WTC11 (cell line): ENCODE measurements at regions not wholly inside any gene's neighbourhood (a gene's known extent, or its start where the extent isn't known, plus 50 kb on each side); places are given as distances from the start of the nearest gene placed in this dataset.

Source experiments
- ATAC-seq: fragments of 200-7000 bp; cut with Tn5 transposase; 2 replicates; pipeline ENCODE4 v1.10.0; 2021; ENCODE audit warnings: mild to moderate bottlenecking, moderate library complexity
- CTCF ChIA-PET: fragments of 300-600 bp; sonication (Branson Sonifier 250); formaldehyde crosslinking; loops from one replicate; lab custom pipeline; 2021; ENCODE audit warnings: antibody characterized with exemption; lab: Charles Lee
- POLR2A ChIA-PET: fragments of 350-600 bp; sonication (Branson Sonifier 250); formaldehyde crosslinking; loops from one replicate; lab custom pipeline; 2021; ENCODE audit warnings: antibody characterized with exemption; lab: Charles Lee
- DNase-seq: peaks from one replicate; pipeline ENCODE4 v3.0.0; 2021; ENCODE audit warnings: low spot score
- H3K27ac Mint-ChIP-seq: 2 replicates; pipeline ENCODE4 v1.8.0; 2021; ENCODE audit warnings: mixed read lengths
- H3K27me3 Mint-ChIP-seq: 2 replicates; pipeline ENCODE4 v1.8.0; 2021; ENCODE audit warnings: low read depth, mild to moderate bottlenecking, moderate library complexity, mixed read lengths
- H3K36me3 Mint-ChIP-seq: 2 replicates; pipeline ENCODE4 v1.8.0; 2021; ENCODE audit warnings: mixed read lengths
- H3K4me1 Mint-ChIP-seq: 2 replicates; pipeline ENCODE4 v1.8.0; 2022; ENCODE audit warnings: mixed read lengths
- H3K4me3 Mint-ChIP-seq: 2 replicates; pipeline ENCODE4 v1.8.0; 2021; ENCODE audit warnings: mild to moderate bottlenecking, moderate library complexity, mixed read lengths
- H3K9me3 Mint-ChIP-seq: 2 replicates; pipeline ENCODE4 v1.8.0; 2021; ENCODE audit warnings: mixed read lengths
- AFF4 ChIP-seq: sonication (generic); formaldehyde crosslinking; IDR thresholded peaks from 2 replicates; pipeline ENCODE4 v1.8.1; 2023; ENCODE audit warnings: mild to moderate bottlenecking, missing genetic modification reagents, borderline replicate concordance
- CREM ChIP-seq: sonication (generic); formaldehyde crosslinking; IDR thresholded peaks from 2 replicates; pipeline ENCODE4 v1.8.1; 2022; ENCODE audit warnings: mild to moderate bottlenecking, missing genetic modification reagents, moderate library complexity
- E2F5 ChIP-seq: sonication (generic); formaldehyde crosslinking; IDR thresholded peaks from 2 replicates; pipeline ENCODE4 v1.8.1; 2022; ENCODE audit warnings: mild to moderate bottlenecking, moderate library complexity, missing genetic modification reagents
- HMGA2 ChIP-seq: fragments of 250-450 bp; sonication (Bioruptor Pico); IDR thresholded peaks from 2 replicates; pipeline ENCODE4 v1.4.0; 2021; ENCODE audit warnings: mild to moderate bottlenecking, moderate library complexity
- PRDM15 ChIP-seq: sonication (generic); formaldehyde crosslinking; IDR thresholded peaks from 2 replicates; pipeline ENCODE4 v1.8.0; 2022; ENCODE audit warnings: missing genetic modification reagents
- TEAD4 ChIP-seq: sonication (generic); formaldehyde crosslinking; IDR thresholded peaks from 2 replicates; pipeline ENCODE4 v1.8.0; 2022; ENCODE audit warnings: mild to moderate bottlenecking, missing genetic modification reagents
- USF1 ChIP-seq: sonication (generic); formaldehyde crosslinking; IDR thresholded peaks from 2 replicates; pipeline ENCODE4 v1.8.0; 2022; ENCODE audit warnings: mild to moderate bottlenecking, missing genetic modification reagents
- ZBTB43 ChIP-seq: sonication (generic); formaldehyde crosslinking; IDR thresholded peaks from 2 replicates; pipeline ENCODE4 v1.8.1; 2023; ENCODE audit warnings: mild to moderate bottlenecking, missing genetic modification reagents
- ZNF281 ChIP-seq: sonication (generic); formaldehyde crosslinking; IDR thresholded peaks from 2 replicates; pipeline ENCODE4 v1.8.0; 2023; ENCODE audit warnings: mild to moderate bottlenecking, missing genetic modification reagents
- ZNF396 ChIP-seq: fragments of 250-450 bp; sonication (Bioruptor Pico); IDR thresholded peaks from 2 replicates; pipeline ENCODE4 v1.8.0; 2021; ENCODE audit warnings: mild to moderate bottlenecking, moderate library complexity, borderline replicate concordance

GRCh38 chr2:147165697-147166382, 679.0 kb upstream of the ACVR2A start (continued):
- TF ChIP-seq PRDM15 = no peak

- Mint-ChIP-seq H3K27ac (no peak overlapping the region), H3K9me3 (no peaks in the 10 kb centered on the region), H3K4me3 (no peak overlapping the region), H3K4me1 (no peaks in the 10 kb centered on the region), H3K27me3 (no peaks in the 10 kb centered on the region), H3K36me3 (no peaks in the 10 kb centered on the region)
- ChIA-PET POLR2A (no interaction called here), CTCF (no interaction called here)
- no peak for TF ChIP-seq ZNF281
- TF ChIP-seq TEAD4 (CRISPR knock-in tag) = no peak
- TF ChIP-seq CREM (CRISPR knock-in tag) = no peak
- no peak for TF ChIP-seq ZNF396 (CRISPR knock-in tag)
- TF ChIP-seq HMGA2 (CRISPR knock-in tag) = no peak
- no peak for TF ChIP-seq ZBTB43 (CRISPR knock-in tag)
- no peak for TF ChIP-seq E2F5
- TF ChIP-seq USF1 = no peak
- no peak for TF ChIP-seq AFF4 (CRISPR knock-in tag)
- DNase-seq (no peak), ATAC-seq (no peak)
These were observed 680.3 kb upstream of the ACVR2A start for GRCh38 chr2:147164563-147164962.
